Activated CD4-positive, alpha-beta memory T cell treated with anti-CD3 and anti-CD28 coated beads, Interleukin-2, amount 10 ng/mL, durations not matched to agents 7 days and 5 days (primary cell): ENCODE measurements at regions not wholly inside any gene's neighbourhood (a gene's known extent, or its start where the extent isn't known, plus 50 kb on each side); places are given as distances from the start of the nearest gene placed in this dataset.

Experiments
- CTCF ChIA-PET: fragments of 350-600 bp; sonication (Branson Sonifier 250); formaldehyde crosslinking; loops from one replicate; lab custom pipeline; 2021; ENCODE audit warnings: antibody characterized with exemption, inconsistent platforms; lab: Charles Lee
- POLR2A ChIA-PET: fragments of 350-600 bp; sonication (Branson Sonifier 250); formaldehyde crosslinking; loops from one replicate; lab custom pipeline; 2021; ENCODE audit warnings: antibody characterized with exemption; lab: Charles Lee
- DNase-seq: peaks from one replicate; pipeline ENCODE4 v3.0.0-alpha.2; 2020
- H3K27ac Mint-ChIP-seq: one replicate; pipeline ENCODE4 v1.8.0; 2021; ENCODE audit warnings: mild to moderate bottlenecking, mixed read lengths
- H3K27me3 Mint-ChIP-seq: one replicate; pipeline ENCODE4 v1.8.0; 2021; ENCODE audit warnings: mixed read lengths
- H3K36me3 Mint-ChIP-seq: one replicate; pipeline ENCODE4 v1.8.0; 2021; ENCODE audit warnings: low read depth, mixed read lengths
- H3K4me1 Mint-ChIP-seq: one replicate; pipeline ENCODE4 v1.8.0; 2021; ENCODE audit warnings: mixed read lengths
- H3K4me3 Mint-ChIP-seq: one replicate; pipeline ENCODE4 v1.8.0; 2021; ENCODE audit warnings: mild to moderate bottlenecking, mixed read lengths
- H3K9me3 Mint-ChIP-seq: one replicate; pipeline ENCODE4 v1.8.0; 2021; ENCODE audit warnings: mixed read lengths

GRCh38 chr1:55993646-55994318, 585.6 kb downstream of the PLPP3 start:
- POLR2A ChIA-PET = no interaction called here
- H3K9me3 Mint-ChIP-seq = peaks cover 5% of the 10 kb centered on the region
- H3K4me3 Mint-ChIP-seq = no peak overlapping the region
- DNase-seq = no peak
- H3K27ac Mint-ChIP-seq = no peak overlapping the region
- no peaks in the 10 kb centered on the region for H3K36me3 Mint-ChIP-seq
- CTCF ChIA-PET = no interaction called here
- no peaks in the 10 kb centered on the region for H3K4me1 Mint-ChIP-seq
- no peaks in the 10 kb centered on the region for H3K27me3 Mint-ChIP-seq

DNA sequence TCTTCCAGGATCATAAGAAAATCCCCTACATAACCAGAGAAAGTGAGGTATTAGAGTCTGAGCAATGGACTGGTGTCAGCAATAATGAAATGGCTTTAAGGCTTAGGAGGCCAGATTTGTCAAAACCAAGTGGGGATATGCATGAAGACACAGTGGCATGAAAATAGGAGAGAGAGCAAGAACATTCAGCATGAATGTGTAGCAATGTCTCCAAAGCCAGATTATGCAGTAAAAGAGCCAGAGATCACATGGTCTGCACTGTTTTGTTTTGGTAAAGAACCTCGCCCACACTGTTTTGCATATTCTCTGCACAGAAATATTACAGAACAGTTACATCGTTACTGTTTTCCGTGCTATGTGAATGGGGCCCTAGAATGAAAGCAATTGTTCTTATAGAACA, 589.4 kb downstream of the PLPP3 start:
- Mint-ChIP-seq H3K27ac (no peak overlapping the region), H3K36me3 (no peaks in the 10 kb centered on the region), H3K4me3 (no peak overlapping the region), H3K9me3 (peaks cover 3% of the 10 kb centered on the region), H3K4me1 (no peaks in the 10 kb centered on the region), H3K27me3 (no peaks in the 10 kb centered on the region)
- no peak for DNase-seq
- POLR2A ChIA-PET = no interaction called here
- CTCF ChIA-PET = no interaction called here

- H3K4me1 Mint-ChIP-seq = no peaks in the 10 kb centered on the region
- no peaks in the 10 kb centered on the region for H3K27me3 Mint-ChIP-seq
- ChIA-PET CTCF (no interaction called here), POLR2A (no interaction called here)
- no peaks in the 10 kb centered on the region for H3K36me3 Mint-ChIP-seq
- no peak overlapping the region for H3K27ac Mint-ChIP-seq
- no peak for DNase-seq
- H3K9me3 Mint-ChIP-seq = peaks cover 2% of the 10 kb centered on the region
- no peak overlapping the region for H3K4me3 Mint-ChIP-seq
These were observed 590.4 kb downstream of the PLPP3 start for GRCh38 chr1:55988963-55989452.

- CTCF ChIA-PET = no interaction called here
- Mint-ChIP-seq H3K27me3 (no peaks in the 10 kb centered on the region), H3K9me3 (no peaks in the 10 kb centered on the region), H3K4me3 (no peak overlapping the region), H3K27ac (no peak overlapping the region), H3K36me3 (no peaks in the 10 kb centered on the region), H3K4me1 (no peaks in the 10 kb centered on the region)
- POLR2A ChIA-PET = no interaction called here
- DNase-seq = no peak
These were observed 591.7 kb downstream of the PLPP3 start for GRCh38 chr1:55987491-55988249.

GRCh38 chr1:55986003-55986402, 593.4 kb downstream of the PLPP3 start:
- H3K27ac Mint-ChIP-seq = no peak overlapping the region
- no peaks in the 10 kb centered on the region for H3K27me3 Mint-ChIP-seq
- POLR2A ChIA-PET = no interaction called here
- CTCF ChIA-PET = no interaction called here
- no peaks in the 10 kb centered on the region for H3K9me3 Mint-ChIP-seq
- H3K4me1 Mint-ChIP-seq = no peaks in the 10 kb centered on the region
- H3K4me3 Mint-ChIP-seq = no peak overlapping the region
- no peaks in the 10 kb centered on the region for H3K36me3 Mint-ChIP-seq
- no peak for DNase-seq

- H3K27me3 Mint-ChIP-seq = no peaks in the 10 kb centered on the region
- ChIA-PET POLR2A (no interaction called here), CTCF (no interaction called here)
- no peak for DNase-seq
- H3K9me3 Mint-ChIP-seq = no peaks in the 10 kb centered on the region
- no peaks in the 10 kb centered on the region for H3K4me1 Mint-ChIP-seq
- no peak overlapping the region for H3K4me3 Mint-ChIP-seq
- no peaks in the 10 kb centered on the region for H3K36me3 Mint-ChIP-seq
- no peak overlapping the region for H3K27ac Mint-ChIP-seq
These were observed 598.2 kb downstream of the PLPP3 start for GRCh38 chr1:55981010-55981650.

- Mint-ChIP-seq H3K9me3 (no peaks in the 10 kb centered on the region), H3K4me1 (no peaks in the 10 kb centered on the region), H3K36me3 (no peaks in the 10 kb centered on the region), H3K4me3 (no peak overlapping the region), H3K27me3 (no peaks in the 10 kb centered on the region), H3K27ac (no peak overlapping the region)
- no peak for DNase-seq
- ChIA-PET POLR2A (no interaction called here), CTCF (no interaction called here)
These were observed 598.8 kb downstream of the PLPP3 start for GRCh38 chr1:55980582-55980981.

DNA sequence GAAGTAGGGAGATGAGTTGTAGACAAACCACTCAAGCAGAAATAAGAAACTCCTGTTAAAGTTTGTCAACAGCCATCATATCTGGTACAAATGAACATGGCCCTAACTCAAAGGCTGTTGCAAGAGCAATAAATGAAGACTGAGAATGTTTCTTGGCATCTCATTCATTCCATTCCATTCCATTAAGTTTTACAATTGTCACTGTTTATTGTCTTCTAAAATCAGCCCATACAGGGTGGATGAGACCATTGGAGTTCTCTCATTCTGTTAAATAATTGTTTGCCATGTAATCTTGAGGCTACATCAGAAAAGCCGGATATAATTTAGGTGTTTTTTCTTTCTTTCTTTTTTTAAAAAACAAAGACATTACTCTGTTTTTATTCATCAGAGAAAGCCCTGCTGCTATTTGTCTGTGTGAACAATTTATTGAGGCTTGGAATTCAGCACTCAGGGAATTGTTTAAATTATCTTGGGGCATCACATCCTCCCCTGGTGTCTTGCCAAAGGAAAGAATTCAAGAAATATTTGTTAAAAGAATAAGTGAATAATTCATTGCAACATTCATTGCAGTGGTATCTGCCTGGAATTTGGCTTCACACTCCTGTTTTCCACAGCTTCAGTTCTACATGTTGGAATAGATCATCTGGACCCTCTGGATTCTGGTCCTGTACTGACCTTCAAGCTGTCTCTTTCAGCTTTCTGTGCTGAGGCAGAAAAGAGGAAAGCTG, 604.5 kb downstream of the PLPP3 start:
- POLR2A ChIA-PET = no interaction called here
- no peak for DNase-seq
- Mint-ChIP-seq H3K27me3 (no peaks in the 10 kb centered on the region), H3K4me1 (no peaks in the 10 kb centered on the region), H3K9me3 (peaks cover 4% of the 10 kb centered on the region), H3K27ac (no peak overlapping the region), H3K36me3 (no peaks in the 10 kb centered on the region), H3K4me3 (no peak overlapping the region)
- CTCF ChIA-PET = no interaction called here

GRCh38 chr1:55970526-55971110, 608.7 kb downstream of the PLPP3 start:
- Mint-ChIP-seq H3K4me3 (no peak overlapping the region), H3K36me3 (no peaks in the 10 kb centered on the region), H3K4me1 (no peaks in the 10 kb centered on the region), H3K27me3 (no peaks in the 10 kb centered on the region), H3K9me3 (peaks cover 4% of the 10 kb centered on the region), H3K27ac (no peak overlapping the region)
- POLR2A ChIA-PET = no interaction called here
- CTCF ChIA-PET = no interaction called here
- DNase-seq = no peak

DNA sequence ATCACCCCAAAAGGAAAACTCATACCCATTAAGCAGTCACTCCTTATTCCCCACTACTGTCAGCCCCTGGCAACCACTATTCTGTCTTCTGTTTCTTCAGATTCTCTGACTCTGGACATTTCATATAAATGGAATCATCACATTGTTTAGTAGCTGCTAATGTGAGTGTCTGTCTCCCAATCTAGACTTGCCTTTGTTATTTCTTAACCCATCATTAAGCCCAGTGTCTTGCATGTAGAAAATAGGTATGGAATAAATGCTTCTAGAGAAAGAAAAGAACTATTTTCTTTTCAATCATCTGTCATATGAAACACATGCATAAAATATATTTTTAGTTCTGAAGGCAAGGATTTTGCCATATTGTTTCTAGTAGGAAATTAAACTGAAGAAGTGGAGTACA, 610.0 kb downstream of the PLPP3 start:
- CTCF ChIA-PET = no interaction called here
- Mint-ChIP-seq H3K36me3 (no peaks in the 10 kb centered on the region), H3K4me3 (no peak overlapping the region), H3K4me1 (no peaks in the 10 kb centered on the region), H3K27ac (no peak overlapping the region), H3K9me3 (peaks cover 4% of the 10 kb centered on the region), H3K27me3 (no peaks in the 10 kb centered on the region)
- POLR2A ChIA-PET = no interaction called here
- DNase-seq = no peak

DNA sequence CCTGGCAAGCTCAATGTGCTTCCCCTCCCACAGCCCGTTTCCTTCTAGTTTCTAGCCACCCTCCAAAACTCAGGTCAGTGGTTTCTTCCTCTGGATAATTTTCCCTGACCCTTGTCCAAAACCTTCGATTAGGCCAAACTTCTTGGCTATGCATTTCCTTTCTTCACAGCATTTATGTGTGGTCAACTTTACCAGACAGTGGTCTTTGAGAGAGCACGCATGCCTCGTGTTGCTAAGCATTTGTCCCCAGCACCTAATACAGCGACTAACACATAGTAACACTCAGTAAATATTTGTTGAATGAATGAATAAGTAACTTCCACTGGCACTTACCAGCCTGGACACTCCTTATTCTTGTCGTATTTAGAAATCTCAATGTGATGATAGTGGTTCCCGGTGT, 610.7 kb downstream of the PLPP3 start:
- Mint-ChIP-seq H3K27ac (no peak overlapping the region), H3K4me3 (no peak overlapping the region), H3K36me3 (no peaks in the 10 kb centered on the region), H3K27me3 (no peaks in the 10 kb centered on the region), H3K4me1 (no peaks in the 10 kb centered on the region), H3K9me3 (peaks cover 4% of the 10 kb centered on the region)
- CTCF ChIA-PET = no interaction called here
- POLR2A ChIA-PET = no interaction called here
- no peak for DNase-seq

- Mint-ChIP-seq H3K27ac (no peak overlapping the region), H3K36me3 (no peaks in the 10 kb centered on the region), H3K27me3 (no peaks in the 10 kb centered on the region), H3K4me3 (no peak overlapping the region), H3K9me3 (no peaks in the 10 kb centered on the region), H3K4me1 (no peaks in the 10 kb centered on the region)
- ChIA-PET CTCF (no interaction called here), POLR2A (no interaction called here)
- DNase-seq = no peak
These were observed 613.3 kb downstream of the PLPP3 start for GRCh38 chr1:55965981-55966461.

GRCh38 chr1:55962472-55962871, 616.9 kb downstream of the PLPP3 start:
- Mint-ChIP-seq H3K9me3 (no peaks in the 10 kb centered on the region), H3K4me3 (no peak overlapping the region), H3K36me3 (no peaks in the 10 kb centered on the region), H3K4me1 (no peaks in the 10 kb centered on the region), H3K27me3 (no peaks in the 10 kb centered on the region), H3K27ac (no peak overlapping the region)
- no peak for DNase-seq
- ChIA-PET CTCF (no interaction called here), POLR2A (no interaction called here)
